IPS DF 19.7 (cell line): ENCODE measurements at regions not wholly inside any gene's neighbourhood (a gene's known extent, or its start where the extent isn't known, plus 50 kb on each side); places are given as distances from the start of the nearest gene placed in this dataset.
"Not testable (repeated sequence)": the region's sequence is repeated elsewhere in the genome, so short reads cannot be mapped to it uniquely, and the experiment has no call there.

Experiments
- DNase-seq: peaks from one replicate; pipeline ENCODE4 v3.0.0-alpha.2; 2013; ENCODE audit warnings: low read depth, low spot score

GRCh38 chrX:121169099-121170035, 122.0 kb downstream of the GLUD2 start:
- DNase-seq = no peak

GRCh38 chrX:121172703-121173102, 125.3 kb downstream of the GLUD2 start:
- DNase-seq = no peak

GRCh38 chrX:121179972-121180371, 132.6 kb downstream of the GLUD2 start:
- DNase-seq = no peak

- no peak for DNase-seq
Observed at GRCh38 chrX:121191779-121192178, 144.4 kb downstream of the GLUD2 start.

GRCh38 chrX:121195719-121196118, 148.3 kb downstream of the GLUD2 start:
- no peak for DNase-seq

- DNase-seq = not testable (repeated sequence)
Observed at GRCh38 chrX:121196872-121197444, 149.5 kb downstream of the GLUD2 start.

- no peak for DNase-seq
Observed at GRCh38 chrX:121208563-121208962, 161.2 kb downstream of the GLUD2 start.

GRCh38 chrX:121216641-121217374, 169.4 kb downstream of the GLUD2 start:
- DNase-seq = no peak

- DNase-seq = no peak
Observed at GRCh38 chrX:121221322-121221977, 174.0 kb downstream of the GLUD2 start.

- DNase-seq = no peak
Observed at GRCh38 chrX:121227888-121228287, 180.5 kb downstream of the GLUD2 start.

GRCh38 chrX:121231566-121232358, 184.4 kb downstream of the GLUD2 start:
- DNase-seq = no peak

- DNase-seq = no peak
Observed at GRCh38 chrX:121236040-121236439, 188.6 kb downstream of the GLUD2 start.

- no peak for DNase-seq
Observed at GRCh38 chrX:121238093-121238492, 190.7 kb downstream of the GLUD2 start.

GRCh38 chrX:121244511-121244910, 197.1 kb downstream of the GLUD2 start:
- no peak for DNase-seq

GRCh38 chrX:121245763-121246162, 198.4 kb downstream of the GLUD2 start:
- no peak for DNase-seq

GRCh38 chrX:121254336-121254735, 206.9 kb downstream of the GLUD2 start:
- DNase-seq = no peak

- DNase-seq = no peak
Observed at GRCh38 chrX:121256647-121257046, 209.2 kb downstream of the GLUD2 start.

- DNase-seq = no peak
Observed at GRCh38 chrX:121258545-121258944, 211.1 kb downstream of the GLUD2 start.

GRCh38 chrX:121259170-121259569, 211.8 kb downstream of the GLUD2 start:
- no peak for DNase-seq

- DNase-seq = no peak
Observed at GRCh38 chrX:121260596-121261240, 213.3 kb downstream of the GLUD2 start.

- no peak for DNase-seq
Observed at GRCh38 chrX:121283921-121284320, 236.5 kb downstream of the GLUD2 start.
